ENCODE measurements at regions not wholly inside any gene's neighbourhood (a gene's known extent, or its start where the extent isn't known, plus 50 kb on each side); places are given as distances from the start of the nearest gene placed in this dataset.

DNA sequence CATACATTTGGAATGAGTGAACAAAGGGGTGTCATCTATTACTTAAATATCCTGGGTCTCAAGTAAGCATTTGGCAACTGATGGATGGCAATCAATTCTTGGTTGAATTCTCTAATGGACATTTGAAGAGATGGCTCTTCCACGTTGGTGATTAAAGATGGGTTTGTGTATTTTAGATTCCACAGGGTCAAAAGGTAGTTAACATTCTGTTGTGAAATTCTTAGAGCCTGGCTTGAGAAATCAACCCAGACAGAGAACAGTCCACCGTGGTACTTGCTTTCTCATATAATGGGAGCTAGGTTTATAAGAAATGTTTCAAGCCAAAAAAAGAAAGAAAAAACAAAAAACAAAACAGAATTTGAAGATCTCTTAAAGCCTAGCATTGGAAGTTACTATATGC, 355.9 kb upstream of the PITX2 start:
- H3K4me3 ChIP-seq (IDR thresholded peaks at IDR 0.05; ENCODE audit: insufficient read depth, low read depth, low read length) = no peak overlapping the region
- TF ChIP-seq, protein P1, sequence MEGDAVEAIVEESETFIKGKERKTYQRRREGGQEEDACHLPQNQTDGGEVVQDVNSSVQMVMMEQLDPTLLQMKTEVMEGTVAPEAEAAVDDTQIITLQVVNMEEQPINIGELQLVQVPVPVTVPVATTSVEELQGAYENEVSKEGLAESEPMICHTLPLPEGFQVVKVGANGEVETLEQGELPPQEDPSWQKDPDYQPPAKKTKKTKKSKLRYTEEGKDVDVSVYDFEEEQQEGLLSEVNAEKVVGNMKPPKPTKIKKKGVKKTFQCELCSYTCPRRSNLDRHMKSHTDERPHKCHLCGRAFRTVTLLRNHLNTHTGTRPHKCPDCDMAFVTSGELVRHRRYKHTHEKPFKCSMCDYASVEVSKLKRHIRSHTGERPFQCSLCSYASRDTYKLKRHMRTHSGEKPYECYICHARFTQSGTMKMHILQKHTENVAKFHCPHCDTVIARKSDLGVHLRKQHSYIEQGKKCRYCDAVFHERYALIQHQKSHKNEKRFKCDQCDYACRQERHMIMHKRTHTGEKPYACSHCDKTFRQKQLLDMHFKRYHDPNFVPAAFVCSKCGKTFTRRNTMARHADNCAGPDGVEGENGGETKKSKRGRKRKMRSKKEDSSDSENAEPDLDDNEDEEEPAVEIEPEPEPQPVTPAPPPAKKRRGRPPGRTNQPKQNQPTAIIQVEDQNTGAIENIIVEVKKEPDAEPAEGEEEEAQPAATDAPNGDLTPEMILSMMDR (conservative IDR thresholded peaks at IDR 0.05; ENCODE audit: low read depth, low read length) = no peak
- no peak overlapping the region for H2AFZ ChIP-seq (ENCODE audit: low read depth)
- H3K27me3 ChIP-seq (ENCODE audit: insufficient read depth, low read depth) = no peaks in the 10 kb centered on the region
- no peaks in the 10 kb centered on the region for H3K79me2 ChIP-seq (ENCODE audit: insufficient read depth, low read depth)
- no peaks in the 10 kb centered on the region for H3K36me3 ChIP-seq (ENCODE audit: insufficient read depth)
- H3K4me2 ChIP-seq = no peak overlapping the region
- H3K27ac ChIP-seq = no peak overlapping the region
- no peak overlapping the region for H3K9ac ChIP-seq
- H4K20me1 ChIP-seq (ENCODE audit: insufficient read depth) = no peaks in the 10 kb centered on the region
- no peaks in the 10 kb centered on the region for H3K4me1 ChIP-seq (ENCODE audit: low read depth, poor library complexity, severe bottlenecking)

DNA sequence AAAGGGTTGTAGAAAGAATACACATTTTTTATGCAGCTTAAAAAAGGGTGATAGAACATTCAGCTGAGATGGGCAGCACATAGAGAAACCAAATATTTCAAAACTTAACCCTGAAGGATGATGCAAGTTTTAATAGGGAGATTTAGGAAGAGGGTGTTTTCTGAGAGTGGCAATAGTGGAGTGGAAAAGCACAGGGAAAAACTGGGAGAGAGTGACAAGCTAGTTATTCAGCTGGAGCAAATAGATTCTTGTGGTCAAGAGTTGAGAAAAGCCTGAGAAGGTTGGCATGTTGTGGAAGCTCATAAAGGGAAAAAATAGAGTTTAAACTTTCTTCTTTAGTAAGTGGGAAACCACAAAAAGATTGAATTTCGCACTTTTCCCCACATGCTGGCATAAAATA, 359.6 kb upstream of the PITX2 start:
- H3K4me1 ChIP-seq (ENCODE audit: low read depth, poor library complexity, severe bottlenecking) = no peaks in the 10 kb centered on the region
- H3K4me2 ChIP-seq = no peak overlapping the region
- H3K36me3 ChIP-seq (ENCODE audit: insufficient read depth) = no peaks in the 10 kb centered on the region
- H3K9ac ChIP-seq = no peak overlapping the region
- no peak overlapping the region for H3K27ac ChIP-seq
- H3K27me3 ChIP-seq (ENCODE audit: insufficient read depth, low read depth) = no peaks in the 10 kb centered on the region
- no peaks in the 10 kb centered on the region for H3K79me2 ChIP-seq (ENCODE audit: insufficient read depth, low read depth)
- H3K4me3 ChIP-seq (IDR thresholded peaks at IDR 0.05; ENCODE audit: insufficient read depth, low read depth, low read length) = no peak overlapping the region
- TF ChIP-seq, protein P1 (conservative IDR thresholded peaks at IDR 0.05; ENCODE audit: low read depth, low read length) = no peak
- no peak overlapping the region for H2AFZ ChIP-seq (ENCODE audit: low read depth)
- no peaks in the 10 kb centered on the region for H4K20me1 ChIP-seq (ENCODE audit: insufficient read depth)

DNA sequence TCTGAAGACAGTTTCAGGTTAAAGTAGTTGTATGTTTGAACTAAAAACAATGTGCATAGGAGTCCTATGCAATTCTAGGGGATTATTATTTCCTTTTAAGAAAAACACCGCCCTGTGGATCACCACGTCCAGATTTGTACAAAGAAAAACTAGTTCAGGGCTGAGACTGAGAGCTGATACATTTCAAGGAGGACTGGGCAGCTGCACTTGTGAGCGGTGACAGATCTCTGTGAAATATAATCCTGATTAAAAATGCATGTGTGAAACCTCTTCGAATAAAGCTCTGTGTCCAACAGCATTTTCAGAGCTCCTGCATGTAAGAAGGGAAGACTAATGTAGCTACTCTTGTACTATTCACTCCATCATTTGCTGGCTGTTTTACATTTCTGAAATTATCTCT, 365.8 kb upstream of the PITX2 start:
- no peaks in the 10 kb centered on the region for H4K20me1 ChIP-seq (ENCODE audit: insufficient read depth)
- no peak overlapping the region for H2AFZ ChIP-seq (ENCODE audit: low read depth)
- H3K27ac ChIP-seq = no peak overlapping the region
- no peaks in the 10 kb centered on the region for H3K27me3 ChIP-seq (ENCODE audit: insufficient read depth, low read depth)
- H3K36me3 ChIP-seq (ENCODE audit: insufficient read depth) = no peaks in the 10 kb centered on the region
- no peaks in the 10 kb centered on the region for H3K4me1 ChIP-seq (ENCODE audit: low read depth, poor library complexity, severe bottlenecking)
- no peak overlapping the region for H3K9ac ChIP-seq
- TF ChIP-seq, protein P1 (conservative IDR thresholded peaks at IDR 0.05; ENCODE audit: low read depth, low read length) = no peak
- no peaks in the 10 kb centered on the region for H3K79me2 ChIP-seq (ENCODE audit: insufficient read depth, low read depth)
- no peak overlapping the region for H3K4me2 ChIP-seq
- H3K4me3 ChIP-seq (IDR thresholded peaks at IDR 0.05; ENCODE audit: insufficient read depth, low read depth, low read length) = no peak overlapping the region

DNA sequence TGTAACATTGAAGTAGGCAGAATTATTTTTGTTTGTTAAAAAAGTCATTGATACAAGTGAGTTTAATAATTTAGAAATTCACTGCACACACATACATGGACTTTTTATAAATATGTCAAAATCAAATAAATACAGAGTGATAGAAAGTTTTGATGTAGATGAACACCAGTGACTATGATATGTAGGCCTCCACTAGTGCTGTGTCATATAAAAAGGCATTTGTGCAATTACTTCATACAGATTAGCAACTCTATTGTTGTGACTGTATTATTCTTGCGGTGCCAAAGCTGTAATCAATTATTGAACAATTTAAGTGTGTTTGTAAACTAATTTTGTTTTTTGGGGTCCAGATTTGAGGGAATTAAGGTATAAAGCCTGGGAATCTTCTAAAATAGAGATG, 366.2 kb upstream of the PITX2 start:
- Histone ChIP-seq H3K9ac (no peak overlapping the region), H3K4me2 (no peak overlapping the region), H3K27ac (no peak overlapping the region), H3K4me3 (IDR thresholded peaks at IDR 0.05; ENCODE audit: insufficient read depth, low read depth, low read length) (no peak overlapping the region), H3K4me1 (ENCODE audit: low read depth, poor library complexity, severe bottlenecking) (no peaks in the 10 kb centered on the region), H3K79me2 (ENCODE audit: insufficient read depth, low read depth) (no peaks in the 10 kb centered on the region), H3K27me3 (ENCODE audit: insufficient read depth, low read depth) (no peaks in the 10 kb centered on the region), H3K36me3 (ENCODE audit: insufficient read depth) (no peaks in the 10 kb centered on the region), H2AFZ (ENCODE audit: low read depth) (no peak overlapping the region), H4K20me1 (ENCODE audit: insufficient read depth) (no peaks in the 10 kb centered on the region)
- TF ChIP-seq, protein P1 (conservative IDR thresholded peaks at IDR 0.05; ENCODE audit: low read depth, low read length) = no peak

DNA sequence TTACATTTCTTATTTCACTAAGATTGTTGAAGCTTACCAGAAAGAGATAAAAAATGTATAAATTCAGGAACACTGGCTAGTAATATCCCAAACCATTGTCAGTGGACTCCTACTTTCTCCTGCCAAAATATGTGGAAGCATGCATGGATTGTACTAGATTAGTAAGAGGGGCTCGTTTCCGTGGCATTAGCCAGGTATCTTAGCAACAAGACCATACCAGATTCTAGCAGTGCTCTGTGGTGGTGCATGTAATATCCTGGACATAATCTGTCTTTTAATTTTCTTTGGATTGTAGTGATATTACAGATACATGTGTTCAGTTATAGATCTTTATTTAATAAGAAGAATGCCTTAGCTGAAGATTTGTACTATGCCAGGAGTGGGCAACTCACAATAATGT, 371.9 kb upstream of the PITX2 start:
- Histone ChIP-seq H4K20me1 (ENCODE audit: insufficient read depth) (no peaks in the 10 kb centered on the region), H3K4me1 (ENCODE audit: low read depth, poor library complexity, severe bottlenecking) (no peaks in the 10 kb centered on the region), H2AFZ (ENCODE audit: low read depth) (no peak overlapping the region), H3K36me3 (ENCODE audit: insufficient read depth) (no peaks in the 10 kb centered on the region), H3K9ac (no peak overlapping the region), H3K27ac (no peak overlapping the region), H3K4me3 (IDR thresholded peaks at IDR 0.05; ENCODE audit: insufficient read depth, low read depth, low read length) (no peak overlapping the region), H3K4me2 (no peak overlapping the region), H3K27me3 (ENCODE audit: insufficient read depth, low read depth) (no peaks in the 10 kb centered on the region), H3K79me2 (ENCODE audit: insufficient read depth, low read depth) (no peaks in the 10 kb centered on the region)
- TF ChIP-seq, protein P1 (conservative IDR thresholded peaks at IDR 0.05; ENCODE audit: low read depth, low read length) = no peak
